ENCODE measurements at regions not wholly inside any gene's neighbourhood (a gene's known extent, or its start where the extent isn't known, plus 50 kb on each side); places are given as distances from the start of the nearest gene placed in this dataset.
"Not testable (repeated sequence)": the region's sequence is repeated elsewhere in the genome, so short reads cannot be mapped to it uniquely, and the experiment has no call there.

DNA sequence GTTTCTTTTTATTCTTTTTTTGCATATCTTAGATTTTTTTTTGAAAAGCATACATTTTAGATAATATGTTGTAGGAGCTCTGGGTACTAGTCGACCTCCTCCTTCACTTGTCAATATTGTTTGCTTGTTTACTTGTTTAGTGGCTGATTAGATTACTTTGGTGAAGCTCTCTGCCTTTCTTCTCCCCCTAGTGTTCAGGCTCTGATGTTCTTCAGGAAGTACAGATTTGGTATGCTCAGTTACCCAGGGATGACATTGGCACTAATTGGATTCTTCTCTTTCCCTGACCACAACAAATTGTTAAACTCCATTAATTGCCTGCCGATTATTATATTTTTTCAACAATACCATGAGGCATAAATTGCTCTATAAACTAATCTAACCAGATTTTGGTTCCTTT is 491.2 kb downstream of the SUCLG1 start:
- H3K9me3 Mint-ChIP-seq, result no peaks in the 10 kb centered on the region
- H3K27me3 Mint-ChIP-seq, result no peaks in the 10 kb centered on the region
- no peak overlapping the region for H3K4me3 Mint-ChIP-seq
- no peak overlapping the region for H3K27ac Mint-ChIP-seq
- POLR2A ChIA-PET, result no interaction called here
- no peaks in the 10 kb centered on the region for H3K4me1 Mint-ChIP-seq
- DNase-seq (no peak), ATAC-seq (ENCODE audit: low read depth) (no peak)
- H3K36me3 Mint-ChIP-seq, result no peaks in the 10 kb centered on the region

DNA sequence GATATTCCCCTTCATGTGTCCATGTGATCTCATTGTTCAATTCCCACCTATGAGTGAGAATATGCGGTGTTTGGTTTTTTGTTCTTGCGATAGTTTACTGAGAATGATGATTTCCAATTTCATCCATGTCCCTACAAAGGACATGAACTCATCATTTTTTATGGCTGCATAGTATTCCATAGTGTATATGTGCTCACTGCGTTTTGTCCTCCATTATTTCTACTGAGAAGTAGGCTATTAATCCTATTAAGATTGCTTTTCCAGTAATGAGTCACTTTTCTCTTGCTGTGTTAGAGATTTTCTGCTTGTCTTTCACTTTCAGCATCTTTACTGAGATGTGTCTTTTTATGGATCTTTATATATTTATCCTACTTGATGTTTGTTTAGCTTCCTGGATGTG is 492.1 kb downstream of the SUCLG1 start:
- DNase-seq; POLR2A ChIA-PET; H3K4me3 Mint-ChIP-seq; ATAC-seq (ENCODE audit: low read depth); H3K36me3 Mint-ChIP-seq; H3K9me3 Mint-ChIP-seq; H3K4me1 Mint-ChIP-seq; H3K27ac Mint-ChIP-seq; H3K27me3 Mint-ChIP-seq: not testable (repeated sequence)

DNA sequence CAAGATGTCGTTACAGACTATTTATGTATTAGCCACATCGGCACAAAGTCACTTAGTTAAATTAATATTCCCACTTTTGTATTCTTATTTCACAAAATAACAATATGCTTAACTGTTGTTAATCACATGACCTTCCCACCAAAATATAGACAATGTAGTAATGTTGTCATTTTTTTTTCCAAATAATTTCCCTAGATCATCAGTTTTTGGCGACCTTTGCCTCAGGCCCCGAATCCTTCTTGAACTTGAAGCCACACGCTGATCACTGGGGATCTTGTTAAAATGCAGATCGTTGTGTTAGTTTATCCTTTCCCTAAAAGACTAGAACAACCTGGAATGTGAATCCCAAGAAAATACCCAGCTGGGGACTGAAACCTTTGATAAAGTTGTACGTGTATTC is 497.6 kb downstream of the SUCLG1 start:
- POLR2A ChIA-PET, result no interaction called here
- DNase-seq (no peak), ATAC-seq (ENCODE audit: low read depth) (no peak)
- no peak overlapping the region for H3K27ac Mint-ChIP-seq
- no peaks in the 10 kb centered on the region for H3K27me3 Mint-ChIP-seq
- H3K4me3 Mint-ChIP-seq, result no peak overlapping the region
- no peaks in the 10 kb centered on the region for H3K9me3 Mint-ChIP-seq
- H3K36me3 Mint-ChIP-seq, result no peaks in the 10 kb centered on the region
- no peaks in the 10 kb centered on the region for H3K4me1 Mint-ChIP-seq

DNA sequence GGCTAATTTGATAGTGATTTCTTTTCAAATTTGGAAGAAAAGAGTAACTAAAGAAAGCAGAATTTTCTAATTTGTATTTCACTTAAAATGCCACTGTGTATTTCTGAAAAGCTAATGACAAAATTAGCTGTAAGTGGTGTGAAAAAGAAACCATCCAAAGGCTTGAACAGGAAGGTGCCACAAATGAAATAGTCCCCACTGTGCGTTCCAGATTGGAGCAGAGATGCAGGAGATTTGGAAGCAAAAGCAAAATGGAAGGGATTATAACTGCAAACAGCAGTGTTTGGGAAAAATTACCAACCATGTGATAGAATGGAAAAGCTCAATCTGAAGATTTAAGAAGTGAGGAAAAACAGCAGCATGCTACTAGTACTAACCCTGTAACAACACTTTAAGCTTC is 498.7 kb downstream of the SUCLG1 start:
- no peak for DNase-seq
- ATAC-seq (ENCODE audit: low read depth), result no peak
- no peaks in the 10 kb centered on the region for H3K27me3 Mint-ChIP-seq
- no peak overlapping the region for H3K4me3 Mint-ChIP-seq
- POLR2A ChIA-PET, result no interaction called here
- H3K36me3 Mint-ChIP-seq, result no peaks in the 10 kb centered on the region
- H3K4me1 Mint-ChIP-seq, result no peaks in the 10 kb centered on the region
- no peaks in the 10 kb centered on the region for H3K9me3 Mint-ChIP-seq
- H3K27ac Mint-ChIP-seq, result no peak overlapping the region

DNA sequence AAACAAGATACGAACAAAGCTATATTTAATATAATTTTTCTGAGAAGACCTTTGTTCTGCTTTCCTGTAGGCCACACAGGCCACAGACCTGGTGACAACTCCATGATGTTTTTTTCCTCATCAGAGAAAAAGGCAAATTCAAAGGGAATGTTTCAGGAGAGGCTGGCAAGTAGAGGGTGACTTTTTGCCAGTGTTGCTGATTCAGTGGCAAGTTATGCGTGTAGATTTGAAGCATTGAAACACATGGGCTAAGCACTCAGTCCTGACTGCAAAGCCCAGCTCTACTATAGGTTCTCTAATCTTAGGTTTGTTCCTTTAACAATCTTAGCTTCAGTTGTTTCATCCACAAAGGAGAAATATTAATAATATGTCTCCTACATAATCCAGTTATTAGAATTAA is 499.8 kb downstream of the SUCLG1 start:
- no peaks in the 10 kb centered on the region for H3K9me3 Mint-ChIP-seq
- H3K4me1 Mint-ChIP-seq, result no peaks in the 10 kb centered on the region
- no peaks in the 10 kb centered on the region for H3K36me3 Mint-ChIP-seq
- no peaks in the 10 kb centered on the region for H3K27me3 Mint-ChIP-seq
- no peak overlapping the region for H3K4me3 Mint-ChIP-seq
- no peak for DNase-seq
- POLR2A ChIA-PET, result no interaction called here
- no peak overlapping the region for H3K27ac Mint-ChIP-seq
- no peak for ATAC-seq (ENCODE audit: low read depth)

DNA sequence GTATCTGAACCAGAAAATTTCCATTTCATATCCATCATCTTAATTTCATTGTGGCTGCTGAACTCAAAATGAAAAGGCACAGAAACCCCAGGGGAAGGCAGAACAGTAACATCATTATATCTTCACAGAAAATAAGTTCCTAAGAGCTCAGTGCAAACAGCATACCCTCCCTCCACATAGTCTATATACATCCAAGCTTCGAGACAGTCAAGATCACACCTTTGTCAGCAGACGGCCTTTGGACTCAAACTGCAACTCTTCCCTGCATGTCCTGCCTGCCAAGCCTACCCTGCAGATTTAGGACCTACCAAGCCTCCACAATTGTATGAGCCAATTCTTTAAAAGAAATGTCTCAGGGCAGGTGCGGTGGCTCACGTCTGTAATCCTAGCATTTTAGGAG is 502.1 kb downstream of the SUCLG1 start:
- ATAC-seq (ENCODE audit: low read depth), result no peak
- H3K36me3 Mint-ChIP-seq, result no peaks in the 10 kb centered on the region
- H3K27me3 Mint-ChIP-seq, result no peaks in the 10 kb centered on the region
- H3K4me1 Mint-ChIP-seq, result no peaks in the 10 kb centered on the region
- POLR2A ChIA-PET, result no interaction called here
- DNase-seq, result no peak
- no peak overlapping the region for H3K27ac Mint-ChIP-seq
- no peak overlapping the region for H3K4me3 Mint-ChIP-seq
- no peaks in the 10 kb centered on the region for H3K9me3 Mint-ChIP-seq

DNA sequence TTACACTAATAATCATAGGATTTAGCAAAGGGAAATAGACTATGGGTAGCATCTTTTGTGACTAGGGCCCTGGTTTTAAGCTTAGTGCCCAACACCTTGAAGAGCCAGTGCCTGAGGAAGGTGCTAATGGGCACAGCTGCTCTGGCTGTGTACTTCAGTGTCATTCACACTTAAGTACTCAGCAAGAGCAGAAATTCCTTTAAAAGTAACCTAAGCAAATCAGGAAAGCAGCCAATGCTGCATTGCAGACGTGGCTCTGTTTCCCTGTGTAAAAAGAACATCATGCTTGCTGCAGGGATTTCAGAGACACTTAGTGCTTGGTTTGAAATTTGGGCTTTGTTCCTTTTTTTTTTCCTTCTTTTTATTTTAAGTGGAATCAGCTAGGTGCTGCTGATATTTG is 505.4 kb downstream of the SUCLG1 start:
- no peaks in the 10 kb centered on the region for H3K4me1 Mint-ChIP-seq
- ATAC-seq (ENCODE audit: low read depth) (no peak), DNase-seq (no peak)
- no peaks in the 10 kb centered on the region for H3K27me3 Mint-ChIP-seq
- no peaks in the 10 kb centered on the region for H3K9me3 Mint-ChIP-seq
- H3K27ac Mint-ChIP-seq, result no peak overlapping the region
- POLR2A ChIA-PET, result no interaction called here
- no peak overlapping the region for H3K4me3 Mint-ChIP-seq
- no peaks in the 10 kb centered on the region for H3K36me3 Mint-ChIP-seq

DNA sequence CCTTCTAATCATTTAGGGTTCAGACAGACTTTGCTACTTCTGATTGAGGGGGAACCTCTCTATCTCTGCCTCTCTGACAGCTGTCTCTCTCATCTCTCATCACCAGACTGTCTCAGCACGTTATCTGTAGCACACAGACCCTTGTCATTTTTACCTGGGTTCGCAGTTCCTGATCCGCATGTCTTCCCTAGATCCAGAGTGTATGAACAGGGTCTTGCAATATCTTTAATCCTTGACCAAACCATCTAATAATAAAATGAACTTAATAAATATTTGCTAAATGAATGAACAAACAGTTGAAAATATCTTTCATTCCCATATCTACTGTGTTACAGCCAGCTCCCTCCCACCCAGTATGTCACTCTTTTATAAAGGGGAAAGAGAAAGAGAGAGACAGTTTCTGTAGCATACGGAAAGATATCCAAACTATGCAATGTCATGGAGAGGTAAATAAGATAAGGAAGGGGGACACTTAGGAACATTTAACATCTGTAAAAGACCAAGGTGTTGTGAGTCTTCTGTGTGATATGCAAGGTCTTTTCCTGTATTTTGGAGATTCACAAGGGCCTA is 507.6 kb downstream of the SUCLG1 start:
- Mint-ChIP-seq H3K4me3 (no peak overlapping the region), H3K4me1 (no peaks in the 10 kb centered on the region), H3K27me3 (no peaks in the 10 kb centered on the region), H3K27ac (no peak overlapping the region), H3K9me3 (no peaks in the 10 kb centered on the region), H3K36me3 (no peaks in the 10 kb centered on the region)
- DNase-seq, result no peak
- POLR2A ChIA-PET, result no interaction called here
- ATAC-seq (ENCODE audit: low read depth), result no peak

DNA sequence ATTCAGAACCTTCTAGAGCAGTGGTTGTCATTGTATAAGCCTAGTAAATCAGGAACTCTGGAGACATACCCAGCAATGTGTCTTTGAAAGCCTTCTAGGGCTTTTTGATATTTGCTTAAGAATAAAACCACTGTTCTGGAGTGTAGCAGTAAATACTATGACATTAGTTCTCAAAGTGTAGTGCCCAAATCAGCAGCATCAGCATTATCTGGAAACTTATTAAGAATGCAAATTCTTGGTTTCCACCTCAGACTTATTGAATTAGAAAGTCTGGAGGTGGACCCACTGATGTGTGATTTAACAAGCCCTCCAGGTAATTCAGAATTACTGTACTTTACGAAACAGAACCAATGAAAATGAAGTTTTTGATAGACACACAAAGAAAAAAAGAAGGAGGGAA is 509.7 kb downstream of the SUCLG1 start:
- no peaks in the 10 kb centered on the region for H3K4me1 Mint-ChIP-seq
- no peak overlapping the region for H3K4me3 Mint-ChIP-seq
- POLR2A ChIA-PET, result no interaction called here
- H3K27me3 Mint-ChIP-seq, result no peaks in the 10 kb centered on the region
- H3K27ac Mint-ChIP-seq, result no peak overlapping the region
- DNase-seq (no peak), ATAC-seq (ENCODE audit: low read depth) (no peak)
- H3K36me3 Mint-ChIP-seq, result no peaks in the 10 kb centered on the region
- H3K9me3 Mint-ChIP-seq, result no peaks in the 10 kb centered on the region

DNA sequence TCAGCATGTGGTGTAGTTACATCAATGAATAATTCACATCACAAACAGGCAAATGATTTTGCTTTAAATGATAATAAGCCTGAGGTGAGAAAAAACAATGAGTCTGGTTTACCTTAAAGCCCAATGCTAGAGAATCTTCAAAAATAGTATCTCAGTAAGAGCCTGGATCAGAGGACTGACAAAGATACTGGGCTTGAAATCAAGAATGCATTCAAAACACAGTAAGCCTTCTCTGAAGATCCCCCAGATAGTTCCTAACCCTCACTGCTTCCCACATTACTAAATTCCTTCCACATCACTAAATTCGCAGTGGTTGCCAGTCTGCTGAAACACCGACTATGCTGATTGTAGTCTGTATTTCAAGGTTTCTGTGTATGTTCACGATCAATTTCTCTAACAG is 514.9 kb downstream of the SUCLG1 start:
- no peak for DNase-seq
- Mint-ChIP-seq H3K27me3 (no peaks in the 10 kb centered on the region), H3K4me3 (no peak overlapping the region), H3K9me3 (no peaks in the 10 kb centered on the region), H3K27ac (no peak overlapping the region), H3K36me3 (no peaks in the 10 kb centered on the region), H3K4me1 (no peaks in the 10 kb centered on the region)
- POLR2A ChIA-PET, result no interaction called here
- no peak for ATAC-seq (ENCODE audit: low read depth)

DNA sequence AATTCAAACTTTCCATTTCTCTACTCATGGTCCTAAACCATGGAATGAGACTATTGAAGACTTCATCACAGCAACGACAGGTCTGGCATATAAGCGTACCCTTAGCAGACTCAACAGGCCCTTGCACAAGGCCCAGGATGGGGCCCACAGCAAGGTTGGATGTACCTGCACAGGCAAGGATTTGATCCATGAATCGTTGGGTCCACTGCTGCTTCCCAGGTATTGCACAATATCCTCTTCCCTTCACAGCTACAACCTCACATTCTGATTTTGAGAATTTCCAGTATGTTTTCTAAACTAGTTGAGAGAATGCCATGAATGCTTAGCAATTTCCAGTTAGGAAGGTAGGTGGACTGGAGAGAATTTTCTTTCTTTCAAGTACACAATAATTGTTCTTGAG is 515.8 kb downstream of the SUCLG1 start:
- Mint-ChIP-seq H3K27ac (no peak overlapping the region), H3K4me3 (no peak overlapping the region), H3K27me3 (no peaks in the 10 kb centered on the region), H3K36me3 (no peaks in the 10 kb centered on the region), H3K4me1 (no peaks in the 10 kb centered on the region), H3K9me3 (no peaks in the 10 kb centered on the region)
- ATAC-seq (ENCODE audit: low read depth) (no peak), DNase-seq (no peak)
- POLR2A ChIA-PET, result no interaction called here

DNA sequence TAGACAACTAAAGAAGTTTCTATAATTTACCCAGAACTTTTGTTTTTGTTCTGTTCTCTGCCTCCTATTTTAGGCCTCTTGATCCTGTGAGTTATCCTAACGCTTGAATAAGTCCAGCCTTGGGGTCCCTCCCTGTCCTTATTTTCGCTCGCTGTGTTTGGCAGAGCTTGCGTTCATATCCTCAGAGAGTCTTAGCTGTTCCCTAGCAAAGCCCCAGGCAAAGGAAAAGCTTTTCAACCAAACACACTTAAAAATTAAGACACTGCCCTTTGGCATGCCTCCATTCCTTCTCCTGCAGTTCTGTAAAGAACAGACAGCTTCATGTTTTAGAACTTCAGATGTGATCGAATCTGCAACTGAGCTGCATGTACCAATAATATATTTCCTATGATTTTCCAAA is 517.2 kb downstream of the SUCLG1 start:
- H3K36me3 Mint-ChIP-seq, result no peaks in the 10 kb centered on the region
- no peak for ATAC-seq (ENCODE audit: low read depth)
- POLR2A ChIA-PET, result no interaction called here
- no peak for DNase-seq
- no peak overlapping the region for H3K4me3 Mint-ChIP-seq
- no peaks in the 10 kb centered on the region for H3K4me1 Mint-ChIP-seq
- no peaks in the 10 kb centered on the region for H3K27me3 Mint-ChIP-seq
- no peak overlapping the region for H3K27ac Mint-ChIP-seq
- no peaks in the 10 kb centered on the region for H3K9me3 Mint-ChIP-seq

DNA sequence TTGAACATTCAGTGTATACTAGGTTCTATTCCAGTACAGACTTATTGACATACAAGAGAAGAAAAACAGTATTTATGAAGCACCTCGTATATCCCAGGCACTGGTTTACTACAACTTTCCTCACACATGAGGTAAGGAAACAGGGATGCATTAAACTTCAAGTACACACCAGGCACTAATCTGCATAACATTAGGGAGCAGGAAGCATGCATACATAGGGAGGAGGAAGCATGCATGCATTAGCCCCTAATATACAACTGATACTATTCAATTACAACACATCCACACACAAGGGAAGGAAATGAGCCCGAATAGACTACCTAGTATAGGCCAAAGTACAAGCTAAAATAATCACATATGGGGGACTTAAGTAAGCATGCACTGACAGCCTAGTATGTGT is 525.3 kb downstream of the SUCLG1 start:
- Mint-ChIP-seq H3K9me3 (no peaks in the 10 kb centered on the region), H3K4me3 (no peak overlapping the region), H3K4me1 (no peaks in the 10 kb centered on the region), H3K27me3 (no peaks in the 10 kb centered on the region), H3K27ac (no peak overlapping the region), H3K36me3 (no peaks in the 10 kb centered on the region)
- DNase-seq (no peak), ATAC-seq (ENCODE audit: low read depth) (no peak)
- POLR2A ChIA-PET, result no interaction called here

DNA sequence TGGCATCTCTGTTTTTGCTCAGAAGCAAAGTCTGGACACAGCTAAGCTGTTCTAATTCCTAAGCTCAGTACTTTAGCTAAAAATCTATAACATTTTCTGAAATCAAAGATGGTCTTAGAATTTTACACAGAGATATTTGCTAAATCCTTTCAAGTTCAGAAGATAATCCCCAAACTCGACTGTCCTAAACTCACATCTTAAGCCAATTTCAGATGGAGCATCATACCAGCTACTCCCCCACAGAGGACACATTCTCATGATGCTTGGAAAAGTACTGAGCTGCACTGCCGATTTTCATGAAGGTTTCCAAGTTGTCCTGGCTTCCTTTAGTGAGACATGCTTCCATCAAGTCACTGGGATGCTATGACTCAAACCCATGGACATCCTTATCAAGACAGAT is 535.5 kb downstream of the SUCLG1 start:
- ATAC-seq (ENCODE audit: low read depth), result no peak
- Mint-ChIP-seq H3K9me3 (no peaks in the 10 kb centered on the region), H3K36me3 (no peaks in the 10 kb centered on the region), H3K4me3 (no peak overlapping the region), H3K27me3 (no peaks in the 10 kb centered on the region), H3K27ac (no peak overlapping the region), H3K4me1 (no peaks in the 10 kb centered on the region)
- no peak for DNase-seq
- POLR2A ChIA-PET, result no interaction called here

DNA sequence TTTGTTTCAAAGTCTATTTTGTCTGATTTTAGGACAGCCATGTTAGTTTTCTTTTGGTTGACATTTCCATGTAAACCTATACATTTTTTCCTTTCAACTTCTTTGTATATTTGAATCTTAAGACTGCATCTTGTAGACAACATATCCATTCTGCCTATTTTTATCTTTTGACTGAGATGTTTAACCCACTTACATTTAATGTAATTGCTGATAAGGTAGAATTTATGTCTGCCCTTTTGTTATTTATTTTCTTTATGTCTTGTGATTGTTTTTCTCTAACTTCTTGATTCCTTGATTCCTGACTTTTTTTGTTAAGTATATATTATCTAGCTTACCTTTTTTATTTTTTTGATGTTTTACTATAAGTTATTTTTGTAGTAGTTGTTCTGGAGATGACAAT is 542.5 kb downstream of the SUCLG1 start:
- no peaks in the 10 kb centered on the region for H3K36me3 Mint-ChIP-seq
- no peak overlapping the region for H3K27ac Mint-ChIP-seq
- H3K4me3 Mint-ChIP-seq, result no peak overlapping the region
- H3K9me3 Mint-ChIP-seq, result no peaks in the 10 kb centered on the region
- no peaks in the 10 kb centered on the region for H3K4me1 Mint-ChIP-seq
- no peak for ATAC-seq (ENCODE audit: low read depth)
- H3K27me3 Mint-ChIP-seq, result no peaks in the 10 kb centered on the region
- DNase-seq, result no peak
- POLR2A ChIA-PET, result no interaction called here

Data from activated naive CD8-positive, alpha-beta T cell treated with anti-CD3 and anti-CD28 coated beads, Interleukin-2, amount 10 ng/mL, durations not matched to agents 7 days and 5 days (primary cell).